Hematopoietic multipotent progenitor cell (in vitro differentiated cells): ENCODE measurements at regions not wholly inside any gene's neighbourhood (a gene's known extent, or its start where the extent isn't known, plus 50 kb on each side); places are given as distances from the start of the nearest gene placed in this dataset.
"Not testable (repeated sequence)": the region's sequence is repeated elsewhere in the genome, so short reads cannot be mapped to it uniquely, and the experiment has no call there.

Experiments
- DNase-seq, 3 donors: peaks; one replicate each; pipeline ENCODE4 v3.0.0-alpha.2; 2011 to 2015; ENCODE audit warnings: low read depth in 2 of 3, low spot score in 2 of 3

GRCh38 chr12:123063535-123063934 is 83.1 kb downstream of the ARL6IP4 start:
- peak in 1 of 3 donors; percentile 52 for DNase-seq

GRCh38 chr12:123062681-123063486 is 82.4 kb downstream of the ARL6IP4 start:
- DNase-seq, result peak in 2 of 3 donors; percentile 36 to 41

- no peak for DNase-seq
Measured at GRCh38 chr12:123061441-123062205, 81.1 kb downstream of the ARL6IP4 start.

- no peak for DNase-seq
Measured at GRCh38 chr12:123059500-123059899, 79.0 kb downstream of the ARL6IP4 start.

- no peak for DNase-seq
Measured at GRCh38 chr12:123058980-123059379, 78.5 kb downstream of the ARL6IP4 start.

- DNase-seq, result no peak
Measured at GRCh38 chr12:123058481-123058880, 78.0 kb downstream of the ARL6IP4 start.

- no peak for DNase-seq
Measured at GRCh38 chr12:123057513-123058265, 77.2 kb downstream of the ARL6IP4 start.

GRCh38 chr12:123056709-123057108 is 76.2 kb downstream of the ARL6IP4 start:
- no peak for DNase-seq

- no peak for DNase-seq
Measured at GRCh38 chr12:123056053-123056452, 75.6 kb downstream of the ARL6IP4 start.

GRCh38 chr12:123055281-123055766 is 74.8 kb downstream of the ARL6IP4 start:
- DNase-seq, result no peak

- DNase-seq, result no peak
Measured at GRCh38 chr12:123054371-123054770, 73.9 kb downstream of the ARL6IP4 start.

- no peak for DNase-seq
Measured at GRCh38 chr12:123051556-123051955, 71.1 kb downstream of the ARL6IP4 start.

- DNase-seq, result no peak
Measured at GRCh38 chr12:123050913-123051312, 70.4 kb downstream of the ARL6IP4 start.

GRCh38 chr12:123050331-123050831 is 69.9 kb downstream of the ARL6IP4 start:
- no peak for DNase-seq

GRCh38 chr12:123049398-123050240 is 69.1 kb downstream of the ARL6IP4 start:
- no peak for DNase-seq

GRCh38 chr12:123047892-123048291 is 67.4 kb downstream of the ARL6IP4 start:
- not testable (repeated sequence) for DNase-seq

- DNase-seq, result no peak
Measured at GRCh38 chr12:123047289-123047688, 66.8 kb downstream of the ARL6IP4 start.

- DNase-seq, result no peak
Measured at GRCh38 chr12:123046431-123046830, 66.0 kb downstream of the ARL6IP4 start.

GRCh38 chr12:123045678-123046077 is 65.2 kb downstream of the ARL6IP4 start:
- no peak for DNase-seq

GRCh38 chr12:123044351-123044750 is 63.9 kb downstream of the ARL6IP4 start:
- no peak for DNase-seq
